HG03064 (cell line): ENCODE measurements at regions not wholly inside any gene's neighbourhood (a gene's known extent, or its start where the extent isn't known, plus 50 kb on each side); places are given as distances from the start of the nearest gene placed in this dataset.
"Not testable (repeated sequence)": the region's sequence is repeated elsewhere in the genome, so short reads cannot be mapped to it uniquely, and the experiment has no call there.

Source experiments
- ATAC-seq: cut with Tn5 transposase; IDR thresholded peaks from one replicate; pipeline ENCODE4 v1.9.1; 2021; ENCODE audit warnings: low read depth; ENCODE audit not compliant: unreplicated experiment

DNA sequence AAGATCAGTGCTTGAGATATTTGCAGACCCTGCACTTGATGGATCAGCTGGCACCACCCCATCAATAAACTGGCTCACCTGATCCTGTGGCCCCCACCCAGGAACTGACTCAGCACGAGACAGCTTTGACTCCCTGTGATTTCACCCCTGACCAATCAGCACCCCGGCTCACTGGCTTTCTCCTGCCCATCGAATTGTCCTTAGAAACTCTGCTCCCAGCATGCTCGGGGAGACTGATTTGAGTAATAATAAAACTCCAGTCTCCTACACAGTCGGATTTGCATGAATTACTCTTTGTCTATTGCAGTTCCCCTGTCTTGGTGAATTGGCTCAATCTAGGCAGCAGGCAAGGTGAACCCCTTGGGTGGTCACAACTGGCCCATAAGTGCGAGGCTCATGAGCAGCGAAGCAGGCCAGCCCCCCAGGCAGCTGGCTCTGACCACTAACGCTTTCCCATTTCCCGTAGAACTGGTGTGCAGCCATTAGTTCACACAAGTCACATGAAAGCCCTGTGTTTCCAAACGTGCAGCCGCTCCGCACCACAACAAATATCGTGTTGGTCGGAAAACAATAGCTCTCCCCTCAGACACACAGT is 79.6 kb downstream of the RSPH3 start:
- ATAC-seq = no peak

GRCh38 chr6:158919865-158920264 is 80.1 kb downstream of the RSPH3 start:
- ATAC-seq = no peak

DNA sequence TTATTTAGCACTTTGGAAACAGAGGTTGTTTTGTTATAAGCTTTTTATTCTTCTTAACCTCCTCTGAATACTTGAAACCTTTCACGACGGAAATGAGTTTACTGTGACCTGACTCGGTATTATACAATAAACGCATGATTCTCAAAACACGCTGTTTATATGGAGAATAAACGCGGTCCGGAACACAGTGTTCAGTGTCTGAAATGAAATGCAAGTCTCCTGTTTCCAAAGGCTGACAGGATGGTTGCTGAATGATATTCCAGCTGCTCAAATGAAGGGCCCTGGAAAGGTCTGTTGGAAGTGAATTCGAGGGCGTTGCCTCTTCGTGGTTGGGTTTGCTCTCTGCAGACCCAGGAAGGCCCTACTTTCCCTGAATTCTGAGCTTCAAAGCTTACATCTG is 83.4 kb downstream of the RSPH3 start:
- no peak for ATAC-seq

DNA sequence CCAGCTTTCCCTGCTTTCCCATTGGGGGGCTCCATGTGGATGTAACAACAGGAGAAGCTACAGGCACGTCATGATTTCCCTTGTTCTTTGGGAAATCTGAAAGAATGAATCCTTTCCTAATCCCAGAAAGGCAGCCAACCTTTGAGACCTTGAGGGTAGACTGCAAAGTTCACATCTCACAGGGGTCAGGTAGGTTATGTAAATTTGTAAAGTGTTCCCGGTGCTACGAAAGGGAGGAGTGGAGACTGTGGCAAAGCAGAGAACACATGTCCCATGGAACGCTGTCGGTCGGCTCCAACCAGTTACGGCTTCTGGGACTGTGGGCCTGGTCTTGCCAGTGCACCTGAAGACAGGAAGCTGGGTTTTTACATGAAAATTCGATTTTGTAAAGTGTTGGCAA is 85.1 kb downstream of the RSPH3 start:
- no peak for ATAC-seq

DNA sequence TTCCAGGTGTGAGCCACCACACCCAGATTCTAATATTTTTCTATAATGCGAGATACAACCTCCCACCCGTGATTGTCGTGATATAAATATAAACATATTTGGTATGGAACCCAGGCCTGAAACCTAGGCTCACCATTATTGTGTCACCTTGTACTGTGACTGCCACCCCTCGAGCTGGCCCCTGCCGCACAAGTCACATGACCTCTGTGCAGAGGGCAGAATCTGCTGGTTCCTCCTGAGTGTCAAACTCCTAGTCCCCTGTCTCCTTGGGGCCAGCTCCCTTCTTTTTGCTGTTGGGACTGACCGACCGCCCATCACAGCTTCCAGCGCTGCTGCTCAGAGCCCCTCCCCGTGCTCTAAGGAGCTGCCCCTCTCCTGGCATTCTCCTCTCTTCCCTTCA is 86.4 kb downstream of the RSPH3 start:
- ATAC-seq = no peak

DNA sequence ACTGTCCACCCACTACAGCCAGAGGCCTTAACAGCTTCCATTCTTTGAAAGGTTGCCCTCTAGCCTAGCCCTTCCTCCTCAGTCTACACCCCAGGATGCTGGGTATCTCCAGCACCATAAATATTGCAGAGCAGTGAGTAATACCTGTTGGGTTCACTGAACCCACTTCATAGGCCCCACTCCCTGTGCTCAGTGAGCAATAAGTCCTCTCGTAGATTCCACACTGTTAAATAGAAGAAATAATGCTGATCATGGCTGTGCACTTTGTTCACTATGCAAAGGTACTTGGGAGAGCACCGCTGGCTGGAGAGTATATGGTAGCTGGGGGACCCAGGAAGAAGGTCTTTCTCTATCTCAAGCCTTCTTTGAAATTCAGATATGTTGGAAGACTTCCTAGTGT is 87.3 kb downstream of the RSPH3 start:
- ATAC-seq = no peak

DNA sequence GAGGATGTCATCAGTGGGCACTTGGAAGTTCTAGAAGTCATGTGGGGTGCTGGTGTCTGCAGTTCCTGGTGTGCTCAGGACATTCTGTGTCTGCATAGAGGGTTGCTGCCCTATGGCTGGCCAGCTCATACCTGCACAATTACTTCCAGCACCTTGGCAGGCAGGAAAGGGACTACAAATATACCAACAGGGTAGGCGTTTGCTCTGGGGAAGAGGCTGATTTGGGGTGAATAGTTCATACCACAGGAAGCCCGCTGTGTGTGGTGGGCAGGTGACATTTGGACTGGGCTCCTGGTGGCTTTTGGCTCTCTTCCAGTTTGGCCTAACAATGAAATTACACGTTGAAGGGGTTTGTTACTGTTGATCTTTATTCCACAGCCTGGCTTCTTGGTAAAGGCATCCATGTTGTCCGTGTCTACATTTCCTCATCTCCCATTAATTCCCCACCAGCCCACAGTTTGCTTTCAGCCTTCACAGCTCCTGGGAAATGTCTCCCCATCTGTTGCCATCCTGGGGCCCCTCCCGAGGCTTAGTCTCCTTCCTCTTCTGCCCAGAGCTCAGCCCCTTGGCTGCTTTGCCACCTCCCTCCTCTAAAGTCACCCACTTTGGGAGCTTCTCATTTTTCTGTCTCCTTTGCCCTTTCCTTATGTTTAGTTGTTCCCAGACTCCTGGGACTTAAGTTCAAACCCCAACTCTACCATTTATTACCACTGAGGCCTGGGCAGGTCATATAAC is 88.1 kb downstream of the RSPH3 start:
- ATAC-seq = no peak

- peak; percentile 62 for ATAC-seq
These were observed 89.2 kb downstream of the RSPH3 start for GRCh38 chr6:158910484-158911440.

- ATAC-seq = no peak
These were observed 90.1 kb downstream of the RSPH3 start for GRCh38 chr6:158909938-158910337.

GRCh38 chr6:158908606-158909005 is 89.4 kb upstream of the EZR start:
- ATAC-seq = no peak

DNA sequence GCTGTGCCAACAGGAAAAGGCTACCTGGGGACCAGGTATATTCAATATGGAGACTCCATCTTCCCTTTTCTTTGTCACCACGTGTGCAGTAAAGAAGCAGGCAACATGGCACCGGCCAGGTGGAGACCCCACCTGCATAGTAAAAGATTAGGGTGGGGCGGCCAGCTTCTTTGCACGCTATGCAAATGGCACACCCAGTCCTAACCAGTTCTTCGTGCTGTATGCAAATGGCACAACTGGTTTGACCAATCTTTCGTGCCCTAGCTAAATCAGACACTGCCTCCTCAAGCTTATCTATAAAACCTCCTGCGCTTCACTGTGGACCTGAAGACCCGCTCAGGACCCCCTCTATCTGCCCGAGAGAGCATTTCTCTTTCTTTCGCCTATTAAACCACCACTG is 88.8 kb upstream of the EZR start:
- no peak for ATAC-seq

GRCh38 chr6:158906926-158907325 is 87.8 kb upstream of the EZR start:
- no peak for ATAC-seq

DNA sequence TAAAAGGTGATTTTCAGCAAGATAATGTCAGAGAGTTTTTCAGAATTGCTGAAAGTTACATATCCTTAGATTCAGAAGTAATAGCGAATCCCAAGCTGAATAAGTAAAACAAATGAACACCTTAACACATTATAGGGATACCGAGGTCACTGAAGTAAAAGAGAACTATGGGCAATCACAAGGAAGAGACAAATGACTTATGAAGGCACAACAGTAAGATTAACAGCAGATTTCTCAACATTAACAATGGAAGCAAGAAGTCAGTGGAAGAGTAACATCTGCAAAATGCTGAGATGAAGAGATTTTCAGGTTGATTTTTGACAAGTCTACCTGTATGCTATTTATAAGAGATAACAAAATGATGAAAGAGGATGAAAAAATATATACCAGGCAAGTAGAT is 86.1 kb upstream of the EZR start:
- no peak for ATAC-seq

- no peak for ATAC-seq
These were observed 84.6 kb upstream of the EZR start for GRCh38 chr6:158903801-158904200.

DNA sequence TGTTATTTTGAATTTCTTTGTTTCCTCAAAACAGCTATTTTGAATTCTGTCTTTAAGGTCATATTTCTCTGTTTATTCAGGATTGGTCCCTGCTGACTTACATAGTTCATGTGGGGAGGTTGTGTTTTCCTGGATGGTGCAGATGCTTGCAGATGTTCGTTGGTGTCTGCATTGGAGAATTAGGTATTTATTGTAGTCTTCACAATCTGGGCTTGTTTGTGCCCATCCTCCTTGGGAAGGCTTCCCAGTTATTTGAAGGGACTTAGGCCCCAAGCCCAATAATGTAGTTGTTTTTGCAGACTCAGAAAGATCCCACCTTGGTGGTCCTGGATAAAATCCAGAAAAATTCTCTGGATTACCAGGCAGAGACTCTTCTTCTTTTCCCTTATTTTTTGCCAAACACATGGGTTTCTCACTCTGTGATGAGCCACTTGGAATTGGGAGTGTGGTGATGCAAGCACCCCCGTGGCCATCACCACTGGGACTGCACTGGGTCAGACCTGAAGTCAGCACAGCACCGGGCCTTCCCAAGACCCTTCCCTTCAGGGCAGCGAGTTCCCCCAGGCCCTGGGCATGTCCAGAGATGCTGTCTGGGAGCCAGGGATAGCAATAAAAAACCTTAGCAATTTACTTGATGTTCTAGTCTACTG is 81.6 kb upstream of the EZR start:
- no peak for ATAC-seq

DNA sequence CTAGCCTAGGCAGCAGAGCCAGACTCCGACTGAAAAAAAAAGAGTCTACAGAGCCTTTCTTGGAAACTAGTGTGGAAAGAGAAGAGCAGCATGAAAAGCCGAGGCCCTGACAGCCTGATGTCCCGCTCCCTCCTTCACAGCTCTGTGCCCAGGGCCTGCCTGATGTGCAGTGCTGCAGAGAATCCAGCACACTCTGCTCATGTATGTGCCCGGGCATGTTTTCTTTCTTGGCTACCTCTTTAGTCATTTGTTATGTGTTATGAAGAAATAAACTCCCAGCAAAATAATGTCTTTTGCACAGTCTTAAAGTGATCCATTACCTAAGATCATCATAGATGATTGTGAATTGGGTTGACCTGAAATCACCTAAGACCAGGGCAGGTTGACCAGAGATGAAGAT is 78.1 kb upstream of the EZR start:
- ATAC-seq = no peak

DNA sequence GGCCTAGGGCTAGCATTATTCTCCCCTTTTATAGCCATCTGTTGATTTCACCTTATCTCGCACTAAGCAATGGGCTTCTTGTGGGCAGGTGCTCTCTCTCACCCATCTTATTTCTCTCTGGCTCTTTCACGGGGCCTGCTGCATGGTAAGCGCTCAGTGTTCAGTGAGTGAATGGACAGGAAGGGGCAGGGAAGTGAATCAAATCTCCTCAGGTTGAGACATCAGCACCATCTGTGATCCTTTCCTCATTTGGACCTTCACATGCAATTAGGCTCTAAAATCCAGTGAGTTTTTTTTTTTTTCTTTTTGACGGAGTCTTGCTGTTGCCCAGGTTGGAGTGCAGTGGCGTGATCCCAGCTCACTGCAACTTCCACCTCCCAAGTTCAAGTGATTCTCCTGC is 76.5 kb upstream of the EZR start:
- ATAC-seq = no peak

DNA sequence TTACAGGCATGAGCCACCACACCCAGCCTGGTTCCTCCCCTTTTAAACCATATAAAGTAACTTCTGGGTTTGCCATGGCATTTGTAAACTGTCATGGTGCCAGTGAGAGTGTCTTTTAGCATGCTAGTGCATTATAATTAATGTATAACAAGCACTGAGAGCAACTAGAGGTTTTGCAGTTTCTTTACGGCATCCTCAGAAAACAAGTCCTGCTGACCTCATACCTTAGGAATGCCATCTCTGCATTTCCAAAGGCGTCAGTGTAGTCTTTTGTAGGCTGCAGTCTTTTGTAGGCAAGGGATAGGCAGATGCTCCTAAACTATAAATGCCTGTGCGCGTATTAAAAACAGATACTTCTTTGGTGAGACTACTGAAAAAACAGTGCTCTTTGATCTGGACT is 75.0 kb upstream of the EZR start:
- ATAC-seq = no peak

DNA sequence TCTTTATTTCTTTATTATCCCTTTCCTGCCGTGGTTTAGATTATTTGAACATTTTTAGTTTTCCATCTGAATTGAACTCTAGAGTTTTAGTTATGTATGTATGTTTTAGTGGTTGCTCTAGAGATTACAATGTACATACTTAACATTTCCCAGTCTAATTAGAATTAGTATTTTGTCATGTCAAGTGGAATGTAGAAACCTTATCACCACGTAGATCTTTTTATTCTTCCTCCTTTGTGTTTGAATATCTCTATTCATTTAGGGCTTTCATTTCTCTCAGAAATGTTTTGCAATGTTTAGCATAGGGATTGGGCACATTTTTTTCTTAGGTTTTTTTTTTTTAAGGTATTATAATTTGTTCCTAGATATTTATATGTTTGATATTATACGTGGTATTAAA is 73.1 kb upstream of the EZR start:
- no peak for ATAC-seq

DNA sequence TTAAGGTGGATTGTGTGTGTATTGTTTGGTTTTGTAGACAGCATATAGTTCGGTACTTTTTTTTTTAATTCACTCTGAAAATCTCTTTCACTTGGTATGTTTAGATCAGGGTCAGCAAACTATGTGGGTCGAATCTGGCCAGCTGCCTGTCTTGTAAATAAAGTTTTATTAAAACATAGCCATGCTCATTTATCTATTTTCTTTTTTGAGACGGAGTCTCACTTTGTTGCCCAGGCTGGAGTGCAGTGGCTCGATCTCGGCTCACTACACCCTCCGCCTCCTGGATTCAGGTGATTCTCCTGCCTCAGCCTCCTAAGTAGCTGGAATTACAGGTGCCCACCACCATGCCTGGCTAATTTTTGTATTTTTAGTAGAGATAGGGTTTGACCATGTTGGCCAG is 72.4 kb upstream of the EZR start:
- ATAC-seq = not testable (repeated sequence)

GRCh38 chr6:158888171-158888570 is 69.0 kb upstream of the EZR start:
- ATAC-seq = not testable (repeated sequence)
